AG09309 (cell line): ENCODE measurements at regions not wholly inside any gene's neighbourhood (a gene's known extent, or its start where the extent isn't known, plus 50 kb on each side); places are given as distances from the start of the nearest gene placed in this dataset.

Experiments
- DNase-seq: peaks from one replicate; pipeline ENCODE4 v3.0.0-alpha.2; 2010; ENCODE audit warnings: low read depth
- H3K4me3 ChIP-seq: 2 replicates; pipeline ENCODE4 v1.5.1; 2011; ENCODE audit warnings: mild to moderate bottlenecking, low read depth, low read length, moderate library complexity; ENCODE audit not compliant: control insufficient read depth
- CTCF ChIP-seq: IDR thresholded peaks from 2 replicates; pipeline ENCODE4 v1.5.1; 2011; ENCODE audit warnings: mild to moderate bottlenecking, low read depth, low read length, inconsistent platforms; ENCODE audit not compliant: insufficient read depth, control insufficient read depth; ENCODE audit errors: missing control alignments

GRCh38 chr1:112285746-112286145, 110.3 kb upstream of the CTTNBP2NL start:
- no peak for DNase-seq
- no peak overlapping the region for H3K4me3 ChIP-seq
- no peak for TF ChIP-seq CTCF

GRCh38 chr1:112296908-112297307, 99.1 kb upstream of the CTTNBP2NL start:
- TF ChIP-seq CTCF, result no peak
- DNase-seq, result no peak
- H3K4me3 ChIP-seq, result no peak overlapping the region

DNA sequence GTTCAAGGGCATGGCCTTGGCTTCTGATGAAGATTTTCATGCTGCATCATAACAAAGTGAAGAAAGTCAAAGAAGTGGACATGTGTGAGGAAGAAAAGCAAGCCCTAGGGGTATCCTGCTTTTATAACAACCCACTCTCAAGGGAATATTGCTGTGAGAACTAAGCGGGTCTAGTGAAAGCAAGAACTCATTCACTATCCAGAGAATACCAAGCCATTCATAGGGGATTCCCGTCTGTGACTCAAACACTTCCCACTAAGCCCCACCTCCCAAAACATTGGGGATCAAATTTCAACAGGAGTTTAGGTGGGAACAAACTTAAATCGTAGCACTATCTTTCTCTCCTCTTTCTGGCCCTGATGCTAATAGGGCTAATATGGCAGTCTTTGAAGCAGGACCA, 98.5 kb upstream of the CTTNBP2NL start:
- no peak for DNase-seq
- no peak for TF ChIP-seq CTCF
- no peak overlapping the region for H3K4me3 ChIP-seq

- H3K4me3 ChIP-seq, result no peak overlapping the region
- DNase-seq, result peak; percentile 21
- peak; percentile 71 for TF ChIP-seq CTCF
Measured at GRCh38 chr1:112298558-112298957, 97.5 kb upstream of the CTTNBP2NL start.

GRCh38 chr1:112304126-112304525, 91.9 kb upstream of the CTTNBP2NL start:
- no peak for TF ChIP-seq CTCF
- no peak overlapping the region for H3K4me3 ChIP-seq
- DNase-seq, result no peak

DNA sequence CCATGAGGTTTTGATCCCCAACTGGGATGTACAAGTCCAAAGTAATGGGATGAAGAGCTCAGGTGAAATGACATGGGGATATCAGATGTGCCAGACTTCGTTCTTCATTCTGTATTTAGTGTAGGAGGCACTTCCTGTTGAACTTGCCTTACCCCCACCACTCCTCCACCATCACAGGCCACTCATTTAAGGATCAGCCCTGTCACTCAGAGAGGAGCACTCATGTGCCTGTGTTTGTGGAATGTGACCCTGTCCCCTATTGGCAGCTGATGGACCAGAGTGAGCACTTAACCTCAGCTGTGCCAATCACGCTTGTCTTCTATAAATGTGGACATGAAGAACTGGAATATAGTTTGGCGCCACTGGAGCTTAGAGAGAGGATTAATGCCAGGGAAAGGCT, 91.4 kb upstream of the CTTNBP2NL start:
- no peak overlapping the region for H3K4me3 ChIP-seq
- no peak for TF ChIP-seq CTCF
- DNase-seq, result no peak
